GM23248 (cell line): ENCODE measurements at regions not wholly inside any gene's neighbourhood (a gene's known extent, or its start where the extent isn't known, plus 50 kb on each side); places are given as distances from the start of the nearest gene placed in this dataset.

Experiments
- EZH2 ChIP-seq: fragments of 200-600 bp; sonication (generic); IDR thresholded peaks from 2 replicates; pipeline ENCODE4 v1.6.1; 2018; ENCODE audit warnings: antibody characterized with exemption, mild to moderate bottlenecking; ENCODE audit not compliant: insufficient read depth, poor library complexity, severe bottlenecking
- EZH2phosphoT487 ChIP-seq: fragments of 200-600 bp; sonication (generic); IDR thresholded peaks from 2 replicates; pipeline ENCODE4 v1.6.1; 2018; ENCODE audit warnings: antibody characterized with exemption, moderate library complexity, mild to moderate bottlenecking, low read depth; ENCODE audit not compliant: insufficient read depth

GRCh38 chr2:200033929-200034328 is 78.5 kb downstream of the MAIP1 start:
- no peak for TF ChIP-seq EZH2phosphoT487
- TF ChIP-seq EZH2 = no peak
